HepG2 (cell line): ENCODE measurements at regions not wholly inside any gene's neighbourhood (a gene's known extent, or its start where the extent isn't known, plus 50 kb on each side); places are given as distances from the start of the nearest gene placed in this dataset.

Experiments
- CTCF ChIP-seq: sonication (generic); formaldehyde crosslinking; IDR thresholded peaks from 2 replicates; pipeline ENCODE4 v1.5.0; 2020; ENCODE audit warnings: mild to moderate bottlenecking, missing genetic modification reagents, moderate library complexity
- ETV6 ChIP-seq: sonication (generic); formaldehyde crosslinking; conservative IDR thresholded peaks from 2 replicates; pipeline ENCODE4 v1.4.0; 2020; ENCODE audit warnings: missing genetic modification reagents
- JUN ChIP-seq: sonication (generic); formaldehyde crosslinking; IDR thresholded peaks from 2 replicates; pipeline ENCODE4 v1.4.0; 2020; ENCODE audit warnings: mild to moderate bottlenecking, missing genetic modification reagents
- POLR2G ChIP-seq: fragments of 200-400 bp; formaldehyde crosslinking; IDR thresholded peaks from 2 replicates; pipeline ENCODE4 v1.6.1; 2018; ENCODE audit warnings: mild to moderate bottlenecking, low read depth, low read length, moderate library complexity
- RAD21 ChIP-seq: fragments of 450-650 bp; formaldehyde crosslinking; IDR thresholded peaks from 2 replicates; pipeline ENCODE4 v1.5.0; 2020; ENCODE audit warnings: mild to moderate bottlenecking
- SIX1 ChIP-seq: sonication (generic); formaldehyde crosslinking; IDR thresholded peaks from 2 replicates; pipeline ENCODE4 v1.4.0; 2020; ENCODE audit warnings: missing genetic modification reagents, borderline replicate concordance
- U2AF2 ChIP-seq: fragments of 200-400 bp; formaldehyde crosslinking; IDR thresholded peaks from 2 replicates; pipeline ENCODE4 v1.6.1; 2017; ENCODE audit warnings: low read depth, mild to moderate bottlenecking, low read length
- ZBTB14 ChIP-seq: sonication (generic); formaldehyde crosslinking; IDR thresholded peaks from 2 replicates; pipeline ENCODE4 v1.4.0; 2020; ENCODE audit warnings: missing genetic modification reagents
- ZNF484 ChIP-seq: sonication (generic); formaldehyde crosslinking; IDR thresholded peaks from 2 replicates; pipeline ENCODE4 v1.5.1; 2020; ENCODE audit warnings: mild to moderate bottlenecking, low read depth, missing genetic modification reagents, borderline replicate concordance
- ZNF513 ChIP-seq: sonication (generic); formaldehyde crosslinking; conservative IDR thresholded peaks from 2 replicates; pipeline ENCODE4 v1.5.0; 2020; ENCODE audit warnings: missing genetic modification reagents

GRCh38 chr4:100581337-100581736 lies 63.5 kb upstream of the EMCN start:
- TF ChIP-seq JUN (CRISPR knock-in tag) (no peak), SIX1 (no peak), CTCF (CRISPR knock-in tag) (no peak), ZNF513 (CRISPR knock-in tag) (no peak), RAD21 (CRISPR knock-in tag) (no peak), POLR2G (no peak), ZBTB14 (CRISPR knock-in tag) (no peak), U2AF2 (no peak), ZNF484 (no peak), ETV6 (CRISPR knock-in tag) (no peak)
